ENCODE measurements at regions not wholly inside any gene's neighbourhood (a gene's known extent, or its start where the extent isn't known, plus 50 kb on each side); places are given as distances from the start of the nearest gene placed in this dataset.
"Not testable (repeated sequence)": the region's sequence is repeated elsewhere in the genome, so short reads cannot be mapped to it uniquely, and the experiment has no call there.

DNA sequence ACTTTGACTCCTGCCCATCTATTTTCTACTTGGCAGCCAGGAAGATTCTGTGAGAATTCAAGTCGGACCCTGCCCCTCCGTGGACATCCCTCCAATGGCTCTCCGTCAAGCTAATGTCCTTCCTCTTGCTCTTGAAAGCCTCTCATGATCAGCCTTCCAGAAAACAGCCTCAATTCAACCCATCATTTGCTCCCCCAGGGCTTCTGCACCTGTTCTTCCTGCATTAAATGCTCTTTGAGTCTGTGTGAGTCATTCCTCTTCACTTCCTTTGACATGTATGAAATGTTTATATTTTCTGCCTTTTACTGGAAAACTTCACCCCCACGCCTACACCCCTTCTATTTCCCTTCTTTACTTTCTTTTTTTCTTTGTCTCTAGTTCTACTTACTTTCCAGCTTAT lies 734.1 kb upstream of the ZP4 start:
- no peak for DNase-seq

DNA sequence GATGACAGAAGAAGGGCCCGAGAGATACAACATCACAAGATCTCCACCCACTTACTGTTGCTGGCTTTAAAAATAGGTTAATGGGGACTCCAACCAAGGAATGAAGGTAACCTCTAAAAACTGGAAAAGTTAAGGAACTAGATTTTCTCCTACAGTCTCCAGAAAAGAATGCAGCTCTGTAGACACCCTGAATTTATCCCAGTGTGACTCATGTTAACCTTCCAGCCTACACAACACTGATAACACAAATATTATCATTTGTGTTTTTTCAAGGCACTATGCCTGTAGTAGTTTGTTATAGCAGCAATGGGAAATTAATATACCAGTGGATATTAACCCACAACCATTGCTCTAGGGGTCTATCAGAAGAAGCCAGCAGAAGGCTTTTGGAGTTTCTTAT lies 730.7 kb upstream of the ZP4 start:
- DNase-seq = no peak

DNA sequence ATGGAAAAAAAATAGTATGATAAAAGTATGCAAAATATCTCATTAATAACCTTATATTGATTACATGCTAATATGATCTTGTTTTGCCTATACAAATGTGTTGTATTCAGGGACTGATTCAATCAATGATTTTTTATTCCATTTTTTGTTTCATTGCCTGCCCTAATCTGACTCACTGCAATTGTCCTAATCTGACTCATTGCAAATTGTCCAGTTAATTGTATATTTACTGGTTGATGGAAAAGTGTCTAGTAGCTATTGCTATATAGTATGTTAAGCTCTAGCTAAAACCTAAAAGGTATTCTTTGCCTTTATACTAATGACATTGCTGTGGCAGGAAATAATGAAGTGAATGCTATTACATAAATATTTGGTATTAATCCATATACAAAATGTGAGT lies 728.9 kb upstream of the ZP4 start:
- no peak for DNase-seq

DNA sequence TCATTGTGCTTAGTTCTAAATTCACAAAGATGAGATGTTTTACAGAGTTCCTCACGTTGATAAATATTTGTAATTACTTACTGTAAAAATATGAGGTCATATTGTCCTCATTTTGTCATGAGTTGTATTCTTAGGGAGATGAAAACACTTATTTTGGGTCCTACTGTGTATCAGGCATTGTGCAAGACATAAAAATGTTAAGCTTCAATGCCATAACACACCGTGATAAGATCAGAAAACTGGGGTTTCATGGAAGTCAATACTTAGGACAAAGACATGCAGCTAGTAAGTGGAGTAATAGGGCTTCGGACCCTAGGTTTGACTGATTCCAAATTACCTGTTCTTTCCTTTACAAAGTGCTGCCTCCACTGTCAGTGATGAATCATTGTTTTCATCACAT lies 720.7 kb upstream of the ZP4 start:
- DNase-seq = no peak

DNA sequence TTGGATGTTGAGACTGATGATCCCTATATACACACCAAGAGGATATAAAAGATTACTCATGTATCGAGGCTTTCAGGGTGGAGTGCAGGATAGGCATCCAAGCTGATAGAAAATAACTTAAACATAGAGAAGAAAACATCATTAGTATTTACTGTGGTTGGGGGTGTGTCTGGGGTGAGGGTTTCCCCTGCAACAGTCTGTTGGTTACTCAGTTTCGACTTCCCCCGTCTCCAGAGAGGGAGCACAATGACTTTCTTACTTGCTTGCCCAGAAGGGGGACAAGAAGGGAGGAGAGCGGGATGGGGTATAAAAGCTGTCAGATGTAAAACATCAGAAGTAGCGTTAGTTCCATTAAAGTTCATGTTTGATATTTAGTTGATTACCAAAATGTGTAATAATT lies 717.4 kb upstream of the ZP4 start:
- DNase-seq = no peak

DNA sequence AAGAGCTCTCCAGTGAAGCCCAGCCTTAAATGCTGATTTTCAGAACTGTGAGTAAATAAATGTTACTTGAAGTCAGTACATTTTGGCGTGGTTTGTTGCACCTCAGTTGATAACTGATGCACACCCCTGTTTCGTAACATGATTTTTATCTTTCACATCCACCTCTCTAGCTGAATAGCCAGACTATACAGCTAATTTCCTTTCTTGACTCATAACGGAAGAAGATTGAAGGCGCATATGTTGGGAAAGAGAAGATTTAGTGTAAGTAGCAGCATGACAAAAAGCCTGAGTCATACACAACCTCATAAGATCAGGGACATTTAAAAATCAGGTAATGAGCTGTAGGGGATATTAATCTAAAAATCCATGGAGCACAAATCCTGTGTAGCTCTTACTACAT lies 716.2 kb upstream of the ZP4 start:
- DNase-seq = no peak

- DNase-seq = no peak
These were observed 715.7 kb upstream of the ZP4 start for GRCh38 chr1:238606457-238606856.

- no peak for DNase-seq
These were observed 713.6 kb upstream of the ZP4 start for GRCh38 chr1:238604357-238604756.

- DNase-seq = not testable (repeated sequence)
These were observed 710.9 kb upstream of the ZP4 start for GRCh38 chr1:238601604-238602003.

- DNase-seq = no peak
These were observed 706.0 kb upstream of the ZP4 start for GRCh38 chr1:238596703-238597102.

DNA sequence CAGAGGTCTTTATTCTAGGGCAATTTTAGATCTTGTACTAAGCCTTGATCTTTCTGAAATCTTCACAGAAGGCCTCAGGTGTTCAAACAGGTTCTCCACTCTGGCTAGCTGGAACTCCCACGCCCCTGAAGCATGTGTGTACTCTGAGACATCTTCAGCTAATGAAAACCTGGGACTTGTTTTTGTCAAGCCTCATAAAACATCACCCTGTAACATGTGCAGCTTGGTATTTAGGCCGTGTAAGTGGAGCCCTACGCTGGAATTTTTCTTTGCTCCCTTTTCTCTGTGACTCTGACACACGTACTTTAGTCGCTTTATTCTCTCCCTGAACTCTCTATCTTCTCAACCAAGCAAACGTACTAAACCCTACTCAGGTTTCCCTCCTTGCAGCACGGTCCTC lies 701.9 kb upstream of the ZP4 start:
- DNase-seq = no peak

- no peak for DNase-seq
These were observed 699.2 kb upstream of the ZP4 start for GRCh38 chr1:238589843-238590435.

DNA sequence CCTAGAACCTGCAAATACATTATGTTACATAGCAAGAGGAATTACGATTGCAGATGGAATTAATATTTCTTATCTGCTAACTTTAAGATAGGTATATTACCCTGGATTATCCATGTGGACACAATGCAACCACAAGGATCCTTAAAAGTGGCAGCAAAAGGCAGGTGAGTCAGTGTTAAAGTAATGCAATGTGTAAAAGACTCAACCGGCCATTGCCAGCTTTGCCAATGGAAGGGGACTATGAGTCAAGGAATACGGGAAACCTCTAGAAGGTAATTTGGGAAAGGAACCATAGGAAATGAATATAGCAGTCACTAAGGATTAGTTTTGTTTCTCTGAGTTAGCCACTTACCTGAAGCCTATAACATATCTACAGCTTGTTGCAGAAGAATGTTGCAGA lies 692.1 kb upstream of the ZP4 start:
- no peak for DNase-seq

GRCh38 chr1:238581332-238581731 lies 690.6 kb upstream of the ZP4 start:
- no peak for DNase-seq

GRCh38 chr1:238568735-238569134 lies 678.0 kb upstream of the ZP4 start:
- DNase-seq = no peak

DNA sequence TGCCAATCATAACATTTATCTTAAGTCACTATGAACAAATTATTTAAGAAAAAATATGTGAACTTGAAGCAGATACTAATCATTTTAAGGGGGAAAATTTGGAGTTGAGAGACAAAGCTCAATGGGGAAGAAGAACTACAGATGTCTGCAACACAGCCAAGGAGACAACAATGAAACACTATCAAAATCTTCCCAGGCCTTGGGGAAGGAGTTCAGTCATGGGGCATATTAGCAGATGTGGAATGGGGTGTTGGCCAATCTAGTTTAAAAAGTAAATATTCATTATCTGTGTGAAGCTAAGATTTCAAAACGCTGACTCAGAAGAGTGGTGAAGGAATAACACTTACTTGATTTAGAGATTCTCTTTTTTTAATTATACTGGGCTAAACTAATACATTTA lies 671.6 kb upstream of the ZP4 start:
- DNase-seq = no peak

DNA sequence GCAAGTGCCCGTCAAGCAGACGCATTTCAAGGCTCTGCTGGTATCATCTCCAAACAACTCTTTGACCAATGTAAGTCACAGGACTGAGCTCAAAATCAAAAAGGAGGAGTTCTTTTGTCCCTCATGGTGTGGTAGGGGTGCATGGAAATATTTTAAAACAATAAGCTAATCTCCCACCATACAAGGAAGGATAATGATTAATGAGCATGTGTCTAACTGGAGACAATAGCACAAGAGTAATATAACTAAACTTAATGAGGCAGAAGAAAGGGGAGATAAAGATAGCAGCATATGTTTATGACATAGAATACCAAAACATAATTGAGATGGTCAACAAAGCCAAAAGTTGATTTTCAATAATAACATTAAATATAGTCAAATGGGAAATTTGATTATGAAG lies 668.0 kb upstream of the ZP4 start:
- no peak for DNase-seq

GRCh38 chr1:238558156-238558555 lies 667.4 kb upstream of the ZP4 start:
- no peak for DNase-seq

GRCh38 chr1:238552271-238552670 lies 661.5 kb upstream of the ZP4 start:
- DNase-seq = no peak

- no peak for DNase-seq
These were observed 658.4 kb upstream of the ZP4 start for GRCh38 chr1:238549137-238549536.

DNA sequence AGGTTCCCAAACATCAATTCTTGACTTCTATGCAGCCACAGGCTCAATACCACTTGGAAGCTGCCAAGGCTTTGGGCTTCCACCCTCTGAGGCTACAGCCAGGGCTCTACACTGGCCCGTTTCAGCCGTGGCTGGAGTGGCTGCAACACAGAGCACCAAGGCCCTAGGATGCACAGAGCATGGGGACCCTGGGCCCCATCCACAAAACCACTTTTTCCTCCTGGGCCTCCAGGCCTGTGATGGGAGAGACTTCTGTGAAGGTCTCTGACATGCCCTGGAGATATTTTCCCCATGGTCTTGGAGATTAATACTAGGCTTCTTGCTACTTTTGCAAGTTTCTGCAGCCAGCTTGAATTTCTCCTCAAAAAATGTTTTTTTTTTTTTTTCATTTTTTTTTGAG lies 655.4 kb upstream of the ZP4 start:
- no peak for DNase-seq

DNA sequence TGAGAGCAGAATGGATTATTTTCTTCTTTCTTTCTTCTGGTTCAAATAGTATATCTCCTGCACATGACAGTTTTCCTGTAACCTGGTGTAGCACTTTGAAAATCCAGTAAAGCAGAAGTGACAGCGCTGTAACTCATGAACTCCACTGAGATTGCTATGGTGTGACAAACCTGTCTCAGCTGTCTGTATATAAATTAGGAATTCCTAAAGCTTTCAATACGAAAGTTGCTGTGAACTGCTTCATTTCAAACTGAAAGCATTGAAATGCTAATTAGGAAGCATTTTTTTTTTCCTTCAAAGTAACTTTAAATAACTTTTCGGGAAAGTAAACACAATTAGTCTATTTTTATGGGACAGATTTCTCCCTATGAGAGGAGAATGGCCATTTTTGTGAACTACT lies 646.9 kb upstream of the ZP4 start:
- DNase-seq = no peak

- no peak for DNase-seq
These were observed 639.6 kb upstream of the ZP4 start for GRCh38 chr1:238530209-238530851.

- no peak for DNase-seq
These were observed 627.0 kb upstream of the ZP4 start for GRCh38 chr1:238517711-238518110.

GRCh38 chr1:238501290-238501689 lies 610.6 kb upstream of the ZP4 start:
- DNase-seq = no peak

Measured in DMS 273 treated with DMSO at 0.1 percent for 48 hours (cell line).